HEK293 (cell line): ENCODE measurements at regions not wholly inside any gene's neighbourhood (a gene's known extent, or its start where the extent isn't known, plus 50 kb on each side); places are given as distances from the start of the nearest gene placed in this dataset.

Experiments used
- CTCF ChIP-seq: fragments of 450-650 bp; formaldehyde crosslinking; IDR thresholded peaks from 2 replicates; pipeline ENCODE4 v1.5.1; 2016; ENCODE audit warnings: missing biosample characterization, missing genetic modification characterization
- KLF1 ChIP-seq: fragments of 450-650 bp; formaldehyde crosslinking; IDR thresholded peaks from 2 replicates; pipeline ENCODE4 v1.5.1; 2016; ENCODE audit warnings: missing biosample characterization, missing genetic modification characterization
- TSHZ1 ChIP-seq: fragments of 450-650 bp; formaldehyde crosslinking; IDR thresholded peaks from 2 replicates; pipeline ENCODE4 v1.5.1; 2016; ENCODE audit warnings: missing biosample characterization, missing genetic modification characterization, borderline replicate concordance
- YY1 ChIP-seq: fragments of 450-650 bp; formaldehyde crosslinking; IDR thresholded peaks from 2 replicates; pipeline ENCODE4 v1.5.1; 2018; ENCODE audit warnings: missing biosample characterization, missing genetic modification characterization
- ZBTB1 ChIP-seq: fragments of 450-650 bp; formaldehyde crosslinking; IDR thresholded peaks from 2 replicates; pipeline ENCODE4 v1.5.1; 2016; ENCODE audit warnings: missing biosample characterization, missing genetic modification characterization
- ZEB2 ChIP-seq: fragments of 450-650 bp; formaldehyde crosslinking; IDR thresholded peaks from 2 replicates; pipeline ENCODE4 v1.5.1; 2016; ENCODE audit warnings: missing biosample characterization, missing genetic modification characterization
- ZNF311 ChIP-seq: fragments of 450-650 bp; formaldehyde crosslinking; IDR thresholded peaks from 2 replicates; pipeline ENCODE4 v1.5.1; 2017; ENCODE audit warnings: missing biosample characterization, missing genetic modification characterization, borderline replicate concordance
- ZNF626 ChIP-seq: fragments of 450-650 bp; sonication (Bioruptor Pico); formaldehyde crosslinking; IDR thresholded peaks from 2 replicates; pipeline ENCODE4 v1.5.1; 2018; ENCODE audit warnings: missing biosample characterization, missing genetic modification characterization, inconsistent platforms
- ZNF660 ChIP-seq: fragments of 450-650 bp; IDR thresholded peaks from 2 replicates; pipeline ENCODE4 v1.5.1; 2018; ENCODE audit warnings: missing biosample characterization, mild to moderate bottlenecking, missing genetic modification characterization

GRCh38 chr3:99069973-99070372 lies 168.5 kb upstream of the DCBLD2 start:
- TF ChIP-seq ZNF311 (tag by site-specific recombination) (no peak), TSHZ1 (tag by site-specific recombination) (no peak), ZNF660 (tag by site-specific recombination) (no peak), CTCF (tag by site-specific recombination) (no peak), ZEB2 (tag by site-specific recombination) (no peak), ZBTB1 (tag by site-specific recombination) (no peak), KLF1 (tag by site-specific recombination) (no peak), ZNF626 (tag by site-specific recombination) (no peak), YY1 (tag by site-specific recombination) (no peak)
